OCI-LY7 (cell line): ENCODE measurements at regions not wholly inside any gene's neighbourhood (a gene's known extent, or its start where the extent isn't known, plus 50 kb on each side); places are given as distances from the start of the nearest gene placed in this dataset.

Experiments
- BruUV-seq: library from RNA; stranded (reverse); fragments of 400-500 nt; replicated peaks from 2 replicates; lab custom pipeline; 2021; lab: Mats Ljungman, UMichigan
- CTCF ChIA-PET: fragments of 300-600 bp; sonication (Branson Sonifier 250); formaldehyde crosslinking; loops from one replicate; lab custom pipeline; 2022; ENCODE audit warnings: antibody characterized with exemption; ENCODE audit not compliant: unreplicated experiment; lab: Charles Lee
- POLR2A ChIA-PET: fragments of 300-600 bp; sonication (Branson Sonifier 250); formaldehyde crosslinking; loops from one replicate; lab custom pipeline; 2022; ENCODE audit warnings: antibody characterized with exemption; lab: Charles Lee
- DNase-seq: peaks from one replicate; pipeline ENCODE4 v3.0.0-alpha.2; 2015; ENCODE audit warnings: low spot score
- H2AFZ ChIP-seq: fragments of 200-600 bp; sonication (generic), shearing (Covaris generic); 2 replicates; pipeline ENCODE4 v1.6.1; 2014; ENCODE audit warnings: mild to moderate bottlenecking, antibody characterized with exemption, low read length, moderate library complexity
- H3K27ac ChIP-seq: fragments of 200-600 bp; sonication (generic); 2 replicates; pipeline ENCODE4 v1.5.1; 2014; ENCODE audit warnings: mixed run types, low read depth, mild to moderate bottlenecking, moderate library complexity, low read length, inconsistent platforms; ENCODE audit not compliant: poor library complexity, severe bottlenecking
- H3K36me3 ChIP-seq: fragments of 200-600 bp; sonication (generic); 2 replicates; pipeline ENCODE4 v1.6.1; 2014; ENCODE audit warnings: mild to moderate bottlenecking, antibody characterized with exemption, low read length, moderate library complexity, mixed read lengths; ENCODE audit not compliant: insufficient read depth
- H3K4me1 ChIP-seq: fragments of 200-600 bp; sonication (generic); 2 replicates; pipeline ENCODE4 v1.5.1; 2014; ENCODE audit warnings: mild to moderate bottlenecking, low read length; ENCODE audit not compliant: insufficient read depth, poor library complexity, severe bottlenecking
- H3K4me2 ChIP-seq: fragments of 200-600 bp; sonication (generic); 2 replicates; pipeline ENCODE4 v1.6.1; 2014; ENCODE audit warnings: mild to moderate bottlenecking, low read length
- H3K4me3 ChIP-seq: fragments of 200-600 bp; sonication (generic); 2 replicates; pipeline ENCODE4 v1.5.1; 2014; ENCODE audit warnings: mild to moderate bottlenecking, low read depth, low read length; ENCODE audit not compliant: poor library complexity, severe bottlenecking
- H3K79me2 ChIP-seq: fragments of 200-600 bp; sonication (generic); 2 replicates; pipeline ENCODE4 v1.6.1; 2016; ENCODE audit warnings: low read depth, mild to moderate bottlenecking, low read length, moderate library complexity, mixed read lengths; ENCODE audit not compliant: insufficient read depth
- H3K9me2 ChIP-seq: fragments of 200-600 bp; sonication (generic); 2 replicates; pipeline ENCODE4 v1.6.1; 2016; ENCODE audit warnings: mild to moderate bottlenecking, low read length, mixed read lengths; ENCODE audit not compliant: insufficient read depth
- H3K9me3 ChIP-seq: fragments of 200-600 bp; sonication (generic); 2 replicates; pipeline ENCODE4 v1.6.1; 2014; ENCODE audit warnings: mild to moderate bottlenecking, mixed run types, low read length, mixed read lengths
- H4K20me1 ChIP-seq: fragments of 200-600 bp; sonication (generic); 2 replicates; pipeline ENCODE4 v1.6.1; 2014; ENCODE audit warnings: mild to moderate bottlenecking, antibody characterized with exemption, low read length, moderate library complexity, mixed read lengths; ENCODE audit not compliant: insufficient read depth
- EZH2phosphoT487 ChIP-seq: fragments of 200-600 bp; sonication (generic); IDR thresholded peaks from 2 replicates; pipeline ENCODE4 v1.6.1; 2018; ENCODE audit warnings: low read depth, borderline replicate concordance, mild to moderate bottlenecking, mixed run types, antibody characterized with exemption, low read length, moderate library complexity, mixed read lengths
- intact Hi-C: fragments of 100-400 bp; cut with micrococcal nuclease; formaldehyde crosslinking; loops from one replicate; pipeline ENCODE4 v1.10.0; 2022; ENCODE audit not compliant: unreplicated experiment
- TF ChIP-seq, protein P1 (sequence below): fragments of 200-600 bp; sonication (generic); conservative IDR thresholded peaks from 2 replicates; pipeline ENCODE4 v1.5.1; 2014; ENCODE audit warnings: mild to moderate bottlenecking, antibody characterized with exemption, low read length, moderate library complexity, mixed read lengths

- CTCF ChIA-PET = no interaction called here
- intact Hi-C loops = no loop called here
- no peaks in the 10 kb centered on the region for H3K4me1 ChIP-seq
- H3K36me3 ChIP-seq = no peaks in the 10 kb centered on the region
- TF ChIP-seq, protein P1, sequence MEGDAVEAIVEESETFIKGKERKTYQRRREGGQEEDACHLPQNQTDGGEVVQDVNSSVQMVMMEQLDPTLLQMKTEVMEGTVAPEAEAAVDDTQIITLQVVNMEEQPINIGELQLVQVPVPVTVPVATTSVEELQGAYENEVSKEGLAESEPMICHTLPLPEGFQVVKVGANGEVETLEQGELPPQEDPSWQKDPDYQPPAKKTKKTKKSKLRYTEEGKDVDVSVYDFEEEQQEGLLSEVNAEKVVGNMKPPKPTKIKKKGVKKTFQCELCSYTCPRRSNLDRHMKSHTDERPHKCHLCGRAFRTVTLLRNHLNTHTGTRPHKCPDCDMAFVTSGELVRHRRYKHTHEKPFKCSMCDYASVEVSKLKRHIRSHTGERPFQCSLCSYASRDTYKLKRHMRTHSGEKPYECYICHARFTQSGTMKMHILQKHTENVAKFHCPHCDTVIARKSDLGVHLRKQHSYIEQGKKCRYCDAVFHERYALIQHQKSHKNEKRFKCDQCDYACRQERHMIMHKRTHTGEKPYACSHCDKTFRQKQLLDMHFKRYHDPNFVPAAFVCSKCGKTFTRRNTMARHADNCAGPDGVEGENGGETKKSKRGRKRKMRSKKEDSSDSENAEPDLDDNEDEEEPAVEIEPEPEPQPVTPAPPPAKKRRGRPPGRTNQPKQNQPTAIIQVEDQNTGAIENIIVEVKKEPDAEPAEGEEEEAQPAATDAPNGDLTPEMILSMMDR = no peak
- no peak for TF ChIP-seq EZH2phosphoT487
- no TSS peak for BruUV-seq
- POLR2A ChIA-PET = interaction anchor here (0.6 kb wide), 1 partner anchor 1213 kb away, joined by 3 read pairs; no protein-coding TSS in a partner anchor
- no peak overlapping the region for H3K4me2 ChIP-seq
- H3K27ac ChIP-seq = no peak overlapping the region
- H3K9me3 ChIP-seq = no peaks in the 10 kb centered on the region
- H3K4me3 ChIP-seq = no peak overlapping the region
- no peaks in the 10 kb centered on the region for H4K20me1 ChIP-seq
- H2AFZ ChIP-seq = no peak overlapping the region
- no peak for DNase-seq
- H3K9me2 ChIP-seq = no peaks in the 10 kb centered on the region
- no peaks in the 10 kb centered on the region for H3K79me2 ChIP-seq
Measured at GRCh38 chrX:150005027-150005426, 66.7 kb upstream of the EOLA2 start.

GRCh38 chrX:150007356-150007755 lies 69.1 kb upstream of the EOLA2 start:
- ChIA-PET POLR2A (no interaction called here), CTCF (no interaction called here)

GRCh38 chrX:150012647-150013381 lies 74.5 kb upstream of the EOLA2 start:
- no peaks in the 10 kb centered on the region for H3K79me2 ChIP-seq
- no peaks in the 10 kb centered on the region for H4K20me1 ChIP-seq
- no peaks in the 10 kb centered on the region for H3K36me3 ChIP-seq
- no peak overlapping the region for H2AFZ ChIP-seq
- H3K4me2 ChIP-seq = no peak overlapping the region
- intact Hi-C loops = no loop called here
- no peaks in the 10 kb centered on the region for H3K9me2 ChIP-seq
- H3K4me1 ChIP-seq = no peaks in the 10 kb centered on the region
- H3K9me3 ChIP-seq = no peaks in the 10 kb centered on the region
- no peak for DNase-seq
- ChIA-PET CTCF (no interaction called here), POLR2A (no interaction called here)
- H3K27ac ChIP-seq = no peak overlapping the region
- BruUV-seq = no TSS peak
- no peak for TF ChIP-seq EZH2phosphoT487
- TF ChIP-seq, protein P1 = no peak
- no peak overlapping the region for H3K4me3 ChIP-seq

More at GRCh38 chrX:150007356-150007755, 69.1 kb upstream of the EOLA2 start:
- Histone ChIP-seq H3K4me2 (no peak overlapping the region), H3K4me1 (no peaks in the 10 kb centered on the region), H4K20me1 (no peaks in the 10 kb centered on the region), H3K79me2 (no peaks in the 10 kb centered on the region), H3K9me3 (no peaks in the 10 kb centered on the region), H3K36me3 (no peaks in the 10 kb centered on the region), H3K27ac (no peak overlapping the region), H3K9me2 (no peaks in the 10 kb centered on the region), H2AFZ (no peak overlapping the region), H3K4me3 (no peak overlapping the region)
- DNase-seq = no peak
- no TSS peak for BruUV-seq
- intact Hi-C loops = no loop called here
- TF ChIP-seq, protein P1 = no peak
- TF ChIP-seq EZH2phosphoT487 = no peak
